ENCODE measurements at regions not wholly inside any gene's neighbourhood (a gene's known extent, or its start where the extent isn't known, plus 50 kb on each side); places are given as distances from the start of the nearest gene placed in this dataset.

DNA sequence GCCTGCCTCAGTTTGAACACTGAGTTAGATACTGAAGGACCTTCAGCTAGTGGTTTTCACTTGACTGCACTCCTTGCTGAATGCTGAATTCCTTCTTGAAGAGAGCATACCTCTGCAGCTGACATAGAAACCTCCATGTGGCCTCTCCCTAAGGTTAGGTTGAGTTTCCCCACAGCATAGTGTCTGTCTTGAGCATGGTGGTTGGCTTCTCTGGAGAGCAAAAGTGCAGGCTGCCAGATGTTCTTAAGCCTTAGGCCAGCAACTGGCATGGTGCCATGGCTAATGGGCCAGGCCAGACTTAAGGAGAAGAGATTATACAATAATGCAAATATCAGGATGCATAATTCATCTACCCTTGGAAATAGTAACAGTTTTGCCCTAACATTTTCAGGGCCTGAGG is 545.6 kb upstream of the ZNF385D start:
- no peak for DNase-seq
- Histone ChIP-seq H3K4me3 (no peak overlapping the region), H3K4me1 (no peaks in the 10 kb centered on the region), H3K27ac (no peak overlapping the region), H3K27me3 (no peaks in the 10 kb centered on the region), H3K9me3 (no peaks in the 10 kb centered on the region), H3K36me3 (no peaks in the 10 kb centered on the region)
- intact Hi-C loops (cut with DNase I; ENCODE audit: low total_unique reads): no loop called here
- TF ChIP-seq, protein P1, sequence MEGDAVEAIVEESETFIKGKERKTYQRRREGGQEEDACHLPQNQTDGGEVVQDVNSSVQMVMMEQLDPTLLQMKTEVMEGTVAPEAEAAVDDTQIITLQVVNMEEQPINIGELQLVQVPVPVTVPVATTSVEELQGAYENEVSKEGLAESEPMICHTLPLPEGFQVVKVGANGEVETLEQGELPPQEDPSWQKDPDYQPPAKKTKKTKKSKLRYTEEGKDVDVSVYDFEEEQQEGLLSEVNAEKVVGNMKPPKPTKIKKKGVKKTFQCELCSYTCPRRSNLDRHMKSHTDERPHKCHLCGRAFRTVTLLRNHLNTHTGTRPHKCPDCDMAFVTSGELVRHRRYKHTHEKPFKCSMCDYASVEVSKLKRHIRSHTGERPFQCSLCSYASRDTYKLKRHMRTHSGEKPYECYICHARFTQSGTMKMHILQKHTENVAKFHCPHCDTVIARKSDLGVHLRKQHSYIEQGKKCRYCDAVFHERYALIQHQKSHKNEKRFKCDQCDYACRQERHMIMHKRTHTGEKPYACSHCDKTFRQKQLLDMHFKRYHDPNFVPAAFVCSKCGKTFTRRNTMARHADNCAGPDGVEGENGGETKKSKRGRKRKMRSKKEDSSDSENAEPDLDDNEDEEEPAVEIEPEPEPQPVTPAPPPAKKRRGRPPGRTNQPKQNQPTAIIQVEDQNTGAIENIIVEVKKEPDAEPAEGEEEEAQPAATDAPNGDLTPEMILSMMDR (IDR thresholded peaks at IDR 0.05): no peak

DNA sequence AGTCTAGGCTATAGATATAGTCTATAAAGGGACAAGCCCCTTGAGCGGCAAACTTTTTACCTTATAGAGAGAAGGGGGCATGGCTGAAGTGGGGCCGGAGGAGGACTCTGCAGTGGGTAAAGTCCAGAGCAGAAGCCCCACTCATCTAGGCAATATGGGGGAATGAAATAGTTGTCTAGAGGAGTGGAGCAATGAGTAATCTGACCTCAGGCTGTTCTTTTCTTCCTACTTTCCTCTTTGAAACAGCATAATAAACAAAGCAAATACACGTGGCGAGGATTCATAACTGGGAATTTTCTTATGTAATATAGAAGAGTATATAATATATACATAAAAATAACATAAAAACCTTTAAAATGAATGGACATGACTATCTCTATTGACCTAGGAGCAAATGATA is 546.4 kb upstream of the ZNF385D start:
- Histone ChIP-seq H3K4me3 (no peak overlapping the region), H3K9me3 (no peaks in the 10 kb centered on the region), H3K27me3 (no peaks in the 10 kb centered on the region), H3K36me3 (no peaks in the 10 kb centered on the region), H3K27ac (no peak overlapping the region), H3K4me1 (no peaks in the 10 kb centered on the region)
- no peak for DNase-seq
- TF ChIP-seq, protein P1 (IDR thresholded peaks at IDR 0.05): no peak
- intact Hi-C loops (cut with DNase I; ENCODE audit: low total_unique reads): no loop called here

DNA sequence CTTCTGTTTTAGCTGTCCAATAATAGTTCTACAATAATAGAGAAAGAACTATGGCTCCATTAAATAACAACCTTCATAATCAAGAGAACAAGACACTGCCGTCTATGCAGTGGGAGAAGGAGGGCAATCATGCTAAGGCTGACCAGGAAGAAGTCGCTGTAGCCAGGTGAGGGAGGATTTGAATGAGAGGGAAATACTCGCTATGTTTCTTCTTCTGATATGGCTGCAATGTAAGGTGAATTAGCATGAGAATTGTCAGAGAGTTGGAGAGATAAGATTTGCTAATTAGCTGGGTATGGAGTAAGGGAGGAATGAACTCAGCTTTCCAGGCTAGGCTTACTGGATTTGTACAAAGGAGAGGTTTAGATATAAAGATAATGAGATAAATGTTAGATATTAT is 555.4 kb upstream of the ZNF385D start:
- Histone ChIP-seq H3K4me1 (no peaks in the 10 kb centered on the region), H3K9me3 (peaks cover 0 to 8% (median 0%) of the 10 kb centered on the region in 3 donors)
- no peak for DNase-seq

GRCh38 chr3:22308871-22309270 is 557.9 kb upstream of the ZNF385D start:
- DNase-seq: no peak
- H3K36me3 ChIP-seq: no peaks in the 10 kb centered on the region
- no peak overlapping the region for H3K4me3 ChIP-seq
- no peak overlapping the region for H3K27ac ChIP-seq
- no peaks in the 10 kb centered on the region for H3K27me3 ChIP-seq
- H3K9me3 ChIP-seq: no peaks in the 10 kb centered on the region
- no peaks in the 10 kb centered on the region for H3K4me1 ChIP-seq
- TF ChIP-seq, protein P1 (IDR thresholded peaks at IDR 0.05): no peak
- intact Hi-C loops (cut with DNase I; ENCODE audit: low total_unique reads): no loop called here

More for the DNA sequence above, 555.4 kb upstream of the ZNF385D start:
- Histone ChIP-seq H3K27ac (no peak overlapping the region), H3K27me3 (no peaks in the 10 kb centered on the region), H3K4me3 (no peak overlapping the region), H3K36me3 (no peaks in the 10 kb centered on the region)
- intact Hi-C loops (cut with DNase I; ENCODE audit: low total_unique reads): no loop called here
- TF ChIP-seq, protein P1 (IDR thresholded peaks at IDR 0.05): no peak

GRCh38 chr3:22315925-22316324 is 564.9 kb upstream of the ZNF385D start:
- no peak for DNase-seq
- Histone ChIP-seq H3K27ac (no peak overlapping the region), H3K4me1 (no peaks in the 10 kb centered on the region), H3K4me3 (no peak overlapping the region), H3K27me3 (no peaks in the 10 kb centered on the region), H3K36me3 (no peaks in the 10 kb centered on the region), H3K9me3 (no peaks in the 10 kb centered on the region)
- intact Hi-C loops (cut with DNase I; ENCODE audit: low total_unique reads): no loop called here
- TF ChIP-seq, protein P1 (IDR thresholded peaks at IDR 0.05): no peak

- no peaks in the 10 kb centered on the region for H3K4me1 ChIP-seq
- intact Hi-C loops (cut with DNase I; ENCODE audit: low total_unique reads): no loop called here
- H3K9me3 ChIP-seq: no peaks in the 10 kb centered on the region
- H3K4me3 ChIP-seq: no peak overlapping the region
- no peak for DNase-seq
- H3K36me3 ChIP-seq: no peaks in the 10 kb centered on the region
- H3K27ac ChIP-seq: no peak overlapping the region
- TF ChIP-seq, protein P1 (IDR thresholded peaks at IDR 0.05): no peak
- no peaks in the 10 kb centered on the region for H3K27me3 ChIP-seq
Observed at GRCh38 chr3:22318325-22318724, 567.3 kb upstream of the ZNF385D start.

All from tibial artery (tissue), 4 donors.